Breast epithelium (tissue), 3 donors: ENCODE measurements at regions not wholly inside any gene's neighbourhood (a gene's known extent, or its start where the extent isn't known, plus 50 kb on each side); places are given as distances from the start of the nearest gene placed in this dataset.

Source experiments
- POLR2A ChIP-seq: fragments of 450-650 bp; IDR thresholded peaks from one replicate; pipeline ENCODE4 v1.6.1; 2016; ENCODE audit warnings: antibody characterized with exemption, mild to moderate bottlenecking, moderate library complexity
- POLR2AphosphoS5 ChIP-seq, 3 donors: sonication (generic); formaldehyde crosslinking; IDR thresholded peaks; one replicate each; pipeline ENCODE4 v1.6.1; 2017; ENCODE audit warnings: antibody characterized with exemption in 3 of 3
- TF ChIP-seq, protein P1 (sequence below), 3 donors: fragments of 450-650 bp; IDR thresholded peaks; one replicate each; pipeline ENCODE4 v1.5.1; 2016 to 2017; ENCODE audit warnings: antibody characterized with exemption in 3 of 3, mild to moderate bottlenecking in 3 of 3, moderate library complexity in 3 of 3

DNA sequence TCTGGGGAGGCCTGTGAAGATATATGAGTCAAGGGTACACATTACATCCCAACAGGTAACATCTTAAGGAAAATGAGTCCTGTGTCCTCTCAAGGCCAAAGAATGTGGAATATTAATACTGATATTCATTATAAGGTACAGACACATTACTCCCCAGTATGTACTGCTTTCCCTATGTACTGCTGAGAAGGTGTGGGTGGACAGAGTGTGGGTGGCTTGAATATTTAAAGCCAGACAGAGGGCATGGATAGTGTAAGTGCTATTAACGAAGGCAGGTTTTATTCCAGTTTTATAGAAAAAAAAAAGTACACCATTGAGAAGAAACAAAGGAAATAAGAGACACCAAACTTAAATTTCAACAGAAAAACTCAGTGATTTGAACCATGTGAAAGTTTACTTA is 1054.4 kb downstream of the XPNPEP1 start:
- TF ChIP-seq, protein P1, sequence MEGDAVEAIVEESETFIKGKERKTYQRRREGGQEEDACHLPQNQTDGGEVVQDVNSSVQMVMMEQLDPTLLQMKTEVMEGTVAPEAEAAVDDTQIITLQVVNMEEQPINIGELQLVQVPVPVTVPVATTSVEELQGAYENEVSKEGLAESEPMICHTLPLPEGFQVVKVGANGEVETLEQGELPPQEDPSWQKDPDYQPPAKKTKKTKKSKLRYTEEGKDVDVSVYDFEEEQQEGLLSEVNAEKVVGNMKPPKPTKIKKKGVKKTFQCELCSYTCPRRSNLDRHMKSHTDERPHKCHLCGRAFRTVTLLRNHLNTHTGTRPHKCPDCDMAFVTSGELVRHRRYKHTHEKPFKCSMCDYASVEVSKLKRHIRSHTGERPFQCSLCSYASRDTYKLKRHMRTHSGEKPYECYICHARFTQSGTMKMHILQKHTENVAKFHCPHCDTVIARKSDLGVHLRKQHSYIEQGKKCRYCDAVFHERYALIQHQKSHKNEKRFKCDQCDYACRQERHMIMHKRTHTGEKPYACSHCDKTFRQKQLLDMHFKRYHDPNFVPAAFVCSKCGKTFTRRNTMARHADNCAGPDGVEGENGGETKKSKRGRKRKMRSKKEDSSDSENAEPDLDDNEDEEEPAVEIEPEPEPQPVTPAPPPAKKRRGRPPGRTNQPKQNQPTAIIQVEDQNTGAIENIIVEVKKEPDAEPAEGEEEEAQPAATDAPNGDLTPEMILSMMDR (IDR thresholded peaks at IDR 0.05), result no peak
- TF ChIP-seq POLR2AphosphoS5 (IDR thresholded peaks at IDR 0.05), result no peak
- no peak for TF ChIP-seq POLR2A
